HG02840 (cell line): ENCODE measurements at regions not wholly inside any gene's neighbourhood (a gene's known extent, or its start where the extent isn't known, plus 50 kb on each side); places are given as distances from the start of the nearest gene placed in this dataset.

Experiments
- ATAC-seq: cut with Tn5 transposase; IDR thresholded peaks from one replicate; pipeline ENCODE4 v1.9.1; 2021; ENCODE audit warnings: mild to moderate bottlenecking, moderate library complexity, moderate number of reproducible peaks; ENCODE audit not compliant: unreplicated experiment, low FRiP score

- no peak for ATAC-seq
Measured at GRCh38 chr17:77479372-77480198, 338.8 kb downstream of the SEC14L1 start.

GRCh38 chr17:77480199-77480508 is 339.4 kb downstream of the SEC14L1 start:
- no peak for ATAC-seq

DNA sequence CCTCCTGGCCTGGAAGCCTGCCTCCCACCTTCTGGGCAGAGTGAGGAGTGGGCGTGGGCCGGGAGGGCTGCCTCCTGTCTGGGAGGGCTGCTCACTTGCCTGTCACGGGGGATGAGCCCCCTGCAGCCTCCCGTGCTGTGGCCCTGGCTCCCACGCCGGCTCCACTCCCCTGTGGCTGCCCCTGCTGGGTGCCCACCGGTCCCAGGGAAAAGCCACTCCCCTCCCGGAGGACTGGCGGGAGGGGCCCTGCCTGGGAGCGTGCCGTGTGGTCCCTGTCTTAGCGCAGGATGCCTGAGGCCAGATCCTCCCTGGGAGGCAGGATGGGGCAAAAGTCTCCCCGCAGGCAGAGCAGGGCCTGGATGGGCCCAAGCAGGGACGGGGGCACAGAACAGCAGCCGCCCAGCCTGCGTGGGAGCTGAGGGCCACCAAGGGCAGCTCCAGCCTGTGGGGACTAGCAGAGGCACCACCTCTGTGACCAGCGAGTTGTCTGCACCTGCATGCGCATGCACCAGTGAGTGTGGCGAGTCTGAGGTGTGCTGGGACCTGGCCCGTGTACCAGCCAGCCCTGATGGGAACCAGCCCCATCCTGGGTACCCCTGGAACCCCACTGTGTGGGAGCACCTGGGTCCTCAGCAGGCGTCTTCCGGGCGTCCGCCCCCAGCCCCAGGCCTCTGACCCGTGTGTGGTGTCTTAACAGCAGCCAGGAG is 339.9 kb downstream of the SEC14L1 start:
- ATAC-seq: no peak

DNA sequence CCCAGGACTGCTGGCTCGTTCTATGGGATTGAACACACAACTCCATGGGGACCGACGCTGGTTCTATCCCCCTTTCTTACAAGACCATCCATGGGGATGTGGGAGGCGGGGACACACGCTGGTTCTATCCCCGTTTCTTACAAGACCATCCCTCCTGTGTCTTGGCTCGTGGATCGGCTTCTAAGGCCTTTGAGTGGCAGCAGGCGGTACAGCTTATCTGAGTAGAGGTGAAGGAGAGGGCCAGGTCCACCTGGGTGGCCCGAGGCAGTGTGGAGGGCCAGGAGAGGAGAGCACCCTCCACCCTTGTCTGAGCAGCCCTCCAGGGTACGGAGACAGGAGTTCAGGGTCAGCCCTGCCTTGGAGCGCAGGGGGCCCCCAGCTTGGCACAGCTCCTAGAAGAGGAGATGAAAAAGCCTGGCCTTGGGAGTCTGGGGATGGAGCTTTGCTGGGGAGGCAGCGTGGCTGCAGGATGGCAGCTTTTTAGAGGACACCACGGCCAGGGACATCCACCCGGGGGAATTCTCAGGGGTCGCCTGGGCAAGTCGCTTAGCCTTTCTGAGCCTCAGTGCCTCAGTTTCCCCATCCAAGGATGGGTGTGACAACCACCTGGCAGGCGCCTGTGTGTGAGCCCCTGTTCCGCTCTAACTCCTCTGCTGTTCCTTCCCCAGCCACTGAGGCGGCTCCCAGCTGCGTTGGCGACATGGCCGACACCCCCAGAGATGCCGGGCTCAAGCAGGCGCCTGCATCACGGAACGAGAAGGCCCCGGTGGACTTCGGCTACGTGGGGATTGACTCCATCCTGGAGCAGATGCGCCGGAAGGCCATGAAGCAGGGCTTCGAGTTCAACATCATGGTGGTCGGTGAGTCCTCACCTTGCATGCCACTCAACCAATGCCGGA is 341.0 kb downstream of the SEC14L1 start:
- ATAC-seq: no peak

DNA sequence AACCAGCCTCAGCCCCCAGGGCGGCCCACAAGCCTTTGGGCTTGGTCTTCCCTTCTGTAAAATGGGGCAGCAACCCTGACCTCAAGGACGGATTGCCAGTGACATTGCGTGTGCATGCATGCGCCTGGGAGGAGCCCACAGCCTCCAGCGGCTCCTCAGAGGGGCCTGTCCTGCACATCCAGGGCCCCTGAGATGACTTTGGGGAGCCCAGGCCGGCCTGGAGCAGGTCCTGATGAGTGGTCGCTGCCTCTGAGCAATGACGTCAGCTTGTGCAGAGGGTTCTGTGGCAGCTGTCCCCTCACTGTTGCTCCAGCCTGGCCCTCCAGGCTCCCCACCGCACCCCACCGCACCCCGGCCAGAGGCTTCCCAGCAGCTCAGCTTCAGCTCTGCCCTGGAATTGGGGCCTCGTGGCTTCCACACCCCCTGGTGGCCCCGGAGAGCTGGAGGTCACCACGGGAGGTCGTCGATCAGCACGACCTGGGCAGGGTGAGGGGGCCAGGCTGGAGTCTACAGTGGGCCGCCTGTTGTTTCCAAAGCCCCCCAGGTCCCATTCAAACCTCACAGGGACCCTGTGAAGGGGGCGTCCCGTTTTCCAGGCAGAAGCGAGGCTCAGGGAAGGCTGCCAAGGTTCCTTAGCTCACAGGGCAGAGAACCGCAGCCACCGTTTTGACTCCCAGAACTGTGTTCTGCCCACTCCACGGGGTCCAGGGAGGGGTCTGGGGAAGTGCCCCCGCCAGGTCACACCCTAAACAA is 341.8 kb downstream of the SEC14L1 start:
- ATAC-seq: no peak

- ATAC-seq: no peak
Measured at GRCh38 chr17:77483128-77483598, 342.4 kb downstream of the SEC14L1 start.

GRCh38 chr17:77484111-77484510 is 343.3 kb downstream of the SEC14L1 start:
- ATAC-seq: no peak

- ATAC-seq: no peak
Measured at GRCh38 chr17:77485089-77485833, 344.5 kb downstream of the SEC14L1 start.

- ATAC-seq: no peak
Measured at GRCh38 chr17:77487211-77487629, 346.5 kb downstream of the SEC14L1 start.

DNA sequence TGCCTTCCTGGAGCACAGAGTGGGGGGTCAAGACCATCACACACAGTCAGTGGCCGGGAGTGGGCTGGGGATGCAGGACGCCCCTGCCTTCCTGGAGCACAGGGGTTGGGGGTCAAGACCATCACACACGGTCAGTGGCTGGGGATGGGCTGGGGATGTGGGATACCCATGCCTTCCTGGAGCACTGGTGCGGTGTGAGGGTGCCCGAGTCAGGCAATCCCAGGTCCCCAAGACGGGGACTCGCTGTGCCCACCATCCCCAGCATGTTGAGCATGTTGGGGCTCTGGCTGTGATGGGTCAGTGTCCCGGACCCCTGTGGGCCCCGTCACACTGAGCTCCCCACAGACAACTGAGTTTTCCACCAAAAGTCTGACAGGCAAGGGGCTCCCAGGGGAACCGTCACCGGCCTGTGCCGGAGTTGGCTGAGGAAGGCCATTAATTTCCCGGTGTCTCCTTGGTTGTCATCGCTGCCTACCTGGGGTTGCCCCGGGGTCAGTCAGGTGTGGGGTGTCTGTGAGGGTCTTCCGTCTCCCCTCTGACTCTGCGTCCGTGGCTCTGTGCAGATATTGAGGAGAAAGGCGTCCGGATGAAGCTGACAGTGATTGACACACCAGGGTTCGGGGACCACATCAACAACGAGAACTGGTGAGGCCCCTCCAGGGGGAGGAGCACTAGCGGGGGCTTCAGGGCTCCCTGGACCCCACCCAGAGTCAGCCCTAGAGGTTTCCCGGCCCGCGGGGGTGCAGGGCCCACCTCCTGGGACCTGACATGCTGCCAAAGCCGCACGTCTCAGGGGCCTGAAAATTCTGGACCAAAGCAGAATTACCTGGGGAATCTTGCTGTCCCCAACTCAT is 347.1 kb downstream of the SEC14L1 start:
- ATAC-seq: no peak

GRCh38 chr17:77488531-77489238 is 347.9 kb downstream of the SEC14L1 start:
- ATAC-seq: no peak

GRCh38 chr17:77489239-77489892 is 348.6 kb downstream of the SEC14L1 start:
- no peak for ATAC-seq

GRCh38 chr17:77489893-77490255 is 349.1 kb downstream of the SEC14L1 start:
- no peak for ATAC-seq

GRCh38 chr17:77490361-77491183 is 349.8 kb downstream of the SEC14L1 start:
- no peak for ATAC-seq

DNA sequence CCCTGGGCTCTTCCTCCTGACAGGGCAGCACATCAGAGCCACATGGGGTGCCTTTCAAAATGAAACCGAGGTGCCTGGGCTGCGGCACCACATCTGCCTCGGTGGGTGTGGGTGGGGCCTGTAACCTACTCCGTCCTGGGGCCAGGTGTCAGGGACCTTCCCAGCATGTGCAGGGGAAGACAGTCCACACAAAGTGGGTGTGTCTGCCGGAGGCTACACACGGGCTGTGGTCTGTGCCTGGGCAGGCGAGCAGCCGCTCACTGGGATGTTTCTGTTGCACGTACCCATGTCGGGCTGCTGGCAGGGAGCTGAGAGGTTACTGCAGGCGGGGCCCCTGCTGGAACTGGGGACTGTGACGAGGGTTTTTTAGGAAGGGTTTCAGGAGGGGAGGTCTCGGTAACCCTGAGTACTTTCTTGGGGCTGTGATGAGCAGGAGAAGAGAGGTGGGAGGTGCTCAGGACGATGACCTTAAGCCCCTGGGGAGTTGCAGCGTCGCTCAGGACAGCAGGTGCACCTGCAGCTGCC is 351.2 kb downstream of the SEC14L1 start:
- no peak for ATAC-seq

GRCh38 chr17:77492446-77493237 is 351.9 kb downstream of the SEC14L1 start:
- ATAC-seq: no peak
